GM18909 (cell line): ENCODE measurements at regions not wholly inside any gene's neighbourhood (a gene's known extent, or its start where the extent isn't known, plus 50 kb on each side); places are given as distances from the start of the nearest gene placed in this dataset.
A peak's percentile ranks its signal among the peaks of the same experiment; 100 is the strongest.

Experiments used
- ATAC-seq: cut with Tn5 transposase; IDR thresholded peaks from one replicate; pipeline ENCODE4 v1.9.1; 2021; ENCODE audit warnings: mild to moderate bottlenecking; ENCODE audit not compliant: unreplicated experiment, poor library complexity

DNA sequence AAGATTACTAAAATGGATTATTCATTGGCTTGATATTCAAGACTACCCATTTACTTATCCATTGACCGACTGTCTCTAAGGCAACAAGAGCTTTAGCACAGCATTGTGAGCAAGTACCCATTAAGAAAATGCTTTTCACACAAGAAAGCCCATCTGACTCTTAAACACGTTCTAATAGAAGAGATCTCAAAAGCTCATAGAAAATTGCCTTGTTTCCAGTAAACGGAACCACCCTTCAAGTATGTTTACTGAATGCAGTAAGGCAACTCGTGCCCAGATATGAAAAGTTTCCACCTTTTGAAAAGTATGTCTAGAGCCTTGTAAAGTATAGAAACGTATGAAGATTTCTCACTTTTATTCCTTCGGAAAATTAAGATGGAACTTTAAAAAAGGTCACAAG lies 655.3 kb upstream of the ALCAM start:
- ATAC-seq, result no peak

GRCh38 chr3:104715972-104716371 lies 650.7 kb upstream of the ALCAM start:
- ATAC-seq, result no peak

- ATAC-seq, result peak; percentile 49
Observed at GRCh38 chr3:104717828-104718196, 648.9 kb upstream of the ALCAM start.

GRCh38 chr3:104723000-104723399 lies 643.7 kb upstream of the ALCAM start:
- ATAC-seq, result no peak

- ATAC-seq, result no peak
Observed at GRCh38 chr3:104731074-104731473, 635.6 kb upstream of the ALCAM start.

- no peak for ATAC-seq
Observed at GRCh38 chr3:104734627-104735026, 632.1 kb upstream of the ALCAM start.

DNA sequence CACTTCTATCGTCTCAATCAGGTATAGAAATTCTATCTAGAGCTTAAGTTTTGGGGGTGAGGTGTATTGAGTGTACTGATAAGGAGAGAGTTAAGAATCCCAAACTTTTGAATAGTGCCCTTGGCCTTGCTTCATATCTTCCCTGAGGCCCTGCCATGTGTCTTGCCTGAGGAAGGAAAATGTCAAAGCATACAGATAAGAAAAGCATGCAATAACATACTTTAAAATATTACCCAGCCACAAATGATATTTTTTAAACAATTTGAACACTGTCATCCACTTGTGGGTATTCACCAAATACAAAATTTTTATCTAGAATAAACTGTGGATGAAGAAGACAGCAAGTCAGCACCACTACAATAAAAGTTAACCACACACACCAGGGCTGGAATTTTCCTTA lies 631.0 kb upstream of the ALCAM start:
- no peak for ATAC-seq

GRCh38 chr3:104738271-104738670 lies 628.4 kb upstream of the ALCAM start:
- ATAC-seq, result no peak

DNA sequence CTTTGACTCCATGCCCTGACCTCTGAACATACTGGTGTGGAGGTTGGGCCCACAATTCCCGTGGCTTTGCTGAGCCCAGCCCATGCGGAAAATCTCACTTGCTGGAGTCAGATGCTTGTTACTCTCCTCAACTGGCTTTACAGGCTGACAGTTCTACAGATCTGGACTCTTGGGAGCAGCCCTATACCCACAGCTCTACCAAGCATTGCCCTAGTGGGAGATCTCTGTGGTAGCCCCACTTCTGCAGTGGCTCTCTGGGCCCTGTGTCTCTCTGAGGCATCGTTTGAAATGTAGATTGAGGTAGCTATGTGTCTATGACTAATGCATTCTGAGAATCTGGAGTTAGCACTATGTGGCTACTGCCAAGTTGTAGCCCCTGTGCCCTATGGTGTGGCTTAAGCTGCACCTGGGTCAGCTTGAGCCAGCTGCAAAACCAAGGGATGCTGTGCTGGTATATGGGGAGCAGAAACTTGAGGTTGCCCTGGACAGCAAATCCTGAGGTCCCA lies 625.8 kb upstream of the ALCAM start:
- ATAC-seq, result no peak

GRCh38 chr3:104742044-104742443 lies 624.7 kb upstream of the ALCAM start:
- no peak for ATAC-seq

DNA sequence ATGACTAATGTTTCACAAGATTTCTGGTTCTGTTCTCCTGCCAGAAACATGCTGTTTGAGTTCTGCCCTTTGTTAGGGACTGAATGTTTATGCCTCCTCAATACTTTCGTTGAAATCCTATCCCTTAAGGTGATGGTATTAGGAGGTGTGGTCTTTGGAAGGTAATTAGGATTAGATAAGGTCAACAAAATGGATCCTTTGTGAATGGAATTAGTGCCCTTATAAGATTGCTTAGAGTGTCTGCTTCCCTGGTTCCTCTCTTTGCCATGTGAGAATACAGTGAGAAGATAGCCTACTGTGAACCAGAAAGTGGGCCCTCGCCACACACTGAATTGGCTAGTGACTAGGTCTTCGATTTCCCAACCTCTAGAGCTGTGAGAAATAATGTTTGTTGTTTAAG lies 621.4 kb upstream of the ALCAM start:
- no peak for ATAC-seq

DNA sequence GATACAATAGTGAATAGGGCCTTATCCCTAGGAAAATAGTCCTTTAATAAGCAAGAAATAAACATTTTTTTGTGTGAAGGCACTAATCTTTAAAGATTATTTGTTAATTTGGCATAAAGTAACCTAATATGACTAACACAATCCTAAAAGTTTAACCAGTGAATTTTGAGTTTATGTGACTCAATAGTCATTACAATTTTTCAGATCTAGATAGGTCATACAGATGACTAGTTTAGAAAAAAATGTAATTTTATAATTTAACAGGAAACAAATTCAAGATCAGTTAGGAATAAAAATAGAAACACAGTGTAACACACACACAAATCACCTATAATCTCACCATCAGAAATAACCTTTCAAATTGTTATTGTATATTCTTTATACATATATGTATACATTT lies 620.7 kb upstream of the ALCAM start:
- ATAC-seq, result no peak

DNA sequence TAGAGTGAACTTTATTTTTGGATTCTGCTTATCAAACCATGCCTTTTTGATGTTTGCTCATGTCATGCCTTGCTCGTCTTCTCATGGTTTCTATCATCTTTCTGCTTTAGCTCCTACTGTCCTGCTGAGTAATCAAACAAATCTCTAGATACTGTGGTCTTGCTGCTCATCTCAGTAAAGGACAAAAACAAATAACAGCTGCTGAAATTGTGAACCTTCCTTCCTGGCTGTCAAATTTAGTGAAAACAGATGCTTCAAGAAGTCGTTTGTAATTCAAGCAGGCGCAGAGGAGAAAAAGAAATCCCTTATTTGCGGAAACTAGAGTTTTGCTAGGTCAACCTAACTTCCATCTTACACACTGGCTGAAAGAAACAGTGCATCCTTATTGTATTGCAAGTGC lies 616.1 kb upstream of the ALCAM start:
- ATAC-seq, result no peak

GRCh38 chr3:104755791-104756190 lies 610.9 kb upstream of the ALCAM start:
- ATAC-seq, result no peak

GRCh38 chr3:104763007-104763406 lies 603.7 kb upstream of the ALCAM start:
- no peak for ATAC-seq

DNA sequence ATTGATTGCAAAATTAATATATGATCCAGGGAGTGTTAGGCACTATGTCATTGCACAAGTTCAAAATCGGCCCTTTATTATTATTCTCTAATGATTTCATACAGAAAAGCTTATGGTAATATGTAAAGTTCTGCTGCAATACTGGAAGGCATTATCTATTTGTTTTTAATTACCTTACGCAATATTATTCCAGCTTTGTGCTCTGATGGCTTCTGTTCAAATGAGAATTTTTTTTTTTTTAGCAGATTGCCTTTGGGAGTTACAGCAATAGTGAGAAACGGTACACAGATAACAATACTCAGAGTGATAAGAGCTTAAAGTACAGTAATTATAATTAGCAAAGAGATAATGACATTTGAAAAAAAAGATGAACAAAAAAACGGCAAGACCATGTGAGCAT lies 602.2 kb upstream of the ALCAM start:
- ATAC-seq, result no peak

GRCh38 chr3:104768886-104769285 lies 597.8 kb upstream of the ALCAM start:
- no peak for ATAC-seq

- no peak for ATAC-seq
Observed at GRCh38 chr3:104779324-104779723, 587.4 kb upstream of the ALCAM start.

DNA sequence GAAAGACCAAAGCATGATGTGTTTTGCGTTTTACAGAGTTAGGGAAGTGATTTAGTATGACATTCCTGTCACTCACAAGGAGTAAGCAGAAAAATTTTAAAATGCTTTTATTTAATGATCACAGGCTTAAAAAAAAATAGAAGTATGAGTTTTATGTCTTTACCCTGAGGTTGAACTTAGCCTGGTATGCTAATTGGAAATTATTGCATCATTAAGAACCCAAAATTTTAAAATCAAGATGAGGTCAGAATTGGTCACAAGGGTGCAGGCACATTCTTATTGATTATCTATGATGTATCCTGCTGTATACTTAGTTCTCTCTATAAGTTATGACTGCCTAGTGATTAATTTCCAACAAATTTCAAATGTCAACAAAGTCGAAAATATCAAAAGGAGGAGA lies 585.6 kb upstream of the ALCAM start:
- no peak for ATAC-seq

GRCh38 chr3:104785947-104786346 lies 580.8 kb upstream of the ALCAM start:
- no peak for ATAC-seq

DNA sequence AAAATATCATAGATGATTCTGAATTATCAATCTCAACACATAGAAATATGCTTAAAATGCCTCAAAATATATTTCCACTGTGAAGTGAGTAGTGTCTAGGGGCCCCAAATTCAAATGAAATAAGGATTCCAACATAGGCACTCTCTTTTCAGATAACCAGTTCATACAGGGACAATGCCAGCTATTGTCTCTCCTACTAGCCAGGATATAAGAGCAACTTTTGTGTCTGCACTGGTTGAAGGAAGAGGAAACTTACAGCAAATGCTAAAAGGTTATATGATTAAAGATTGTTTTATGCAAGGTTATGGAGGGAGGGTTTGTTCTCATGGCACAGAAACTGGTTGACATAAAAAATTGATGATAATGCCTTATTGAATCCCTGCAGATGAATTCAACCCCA lies 579.4 kb upstream of the ALCAM start:
- ATAC-seq, result no peak

- ATAC-seq, result no peak
Observed at GRCh38 chr3:104788807-104789206, 577.9 kb upstream of the ALCAM start.

DNA sequence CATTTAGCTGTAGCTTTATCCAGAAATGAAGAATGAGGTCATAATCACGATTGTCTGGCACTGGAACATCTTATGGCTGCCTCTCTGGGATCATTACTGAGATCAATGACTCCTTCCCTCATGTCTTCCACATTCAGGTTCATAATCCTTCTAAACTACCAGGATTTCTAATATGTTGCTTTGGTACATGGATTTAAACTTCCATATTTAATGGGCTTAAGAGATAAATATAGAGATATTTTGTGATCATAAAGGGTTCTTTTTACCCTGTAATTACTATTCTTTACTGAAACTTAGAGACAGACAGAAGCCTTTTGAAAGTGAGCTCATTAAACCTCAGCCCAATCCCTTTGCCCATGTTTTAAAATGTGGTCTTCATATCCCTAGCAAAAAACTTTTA lies 575.4 kb upstream of the ALCAM start:
- ATAC-seq, result no peak
